K562 (cell line): ENCODE measurements at regions not wholly inside any gene's neighbourhood (a gene's known extent, or its start where the extent isn't known, plus 50 kb on each side); places are given as distances from the start of the nearest gene placed in this dataset.

Experiments
- ATAC-seq: fragments of 200-7000 bp; cut with Tn5 transposase; 3 replicates; pipeline ENCODE4 v1.9.1; 2020; ENCODE audit warnings: moderate library complexity
- BruUV-seq: library from RNA; stranded (reverse); fragments of 400-500 nt; replicated peaks from 2 replicates; lab custom pipeline; 2021; lab: Mats Ljungman, UMichigan
- CTCF ChIA-PET: fragments of 300-600 bp; formaldehyde crosslinking; extraction: SDS; loops from one replicate; lab custom pipeline; 2021; ENCODE audit warnings: low intra/inter-chr PET ratio; lab: Yijun Ruan, JAX
- POLR2A ChIA-PET: fragments of 300-600, 350-650 bp; sonication (Branson Sonifier 250); formaldehyde crosslinking; extraction: SDS; loops from one replicate; lab custom pipeline; 2021; ENCODE audit warnings: antibody characterized with exemption, inconsistent platforms; lab: Yijun Ruan, JAX
- DNase-seq, 4 experiments: peaks; one replicate each; pipeline versions ENCODE4 v3.0.0 to v3.0.0-alpha.2; 2011 to 2018; ENCODE audit warnings: low spot score in 3 of 4, mixed read lengths in 3 of 4; ENCODE audit errors: extremely low read depth in 1 of 4
- FAIRE-seq: peaks from 2 replicates; lab custom pipeline; 2011; peaks lifted over from hg19 to GRCh38; lab: Jason Lieb, UNC
- H2AFZ ChIP-seq: 2 replicates; pipeline ENCODE4 v1.6.0; 2011; ENCODE audit warnings: low read depth, low read length, control low read depth, inconsistent platforms
- H3K27ac ChIP-seq: fragments of 200-600 bp; 3 replicates; pipeline ENCODE4 v1.8.0; 2011; ENCODE audit warnings: low read depth, mild to moderate bottlenecking, control low read depth, inconsistent platforms, low read length, moderate library complexity, mixed read lengths; ENCODE audit errors: extremely low read depth
- H3K27me3 ChIP-seq, 2 experiments: fragments of 300-600 bp in 1 of 2; 2 replicates in 1 of 2; 3 replicates in 1 of 2; pipeline versions ENCODE4 v1.6.0 to v1.8.0; 2011; ENCODE audit warnings: inconsistent platforms in 2 of 2, low read length in 2 of 2, mild to moderate bottlenecking in 1 of 2, mixed read lengths in 1 of 2, moderate library complexity in 1 of 2; ENCODE audit not compliant: control insufficient read depth in 2 of 2, insufficient read depth in 2 of 2
- H3K36me3 ChIP-seq: fragments of 300-600 bp; 3 replicates; pipeline ENCODE4 v1.8.0; 2011; ENCODE audit warnings: mild to moderate bottlenecking, low read length, inconsistent platforms; ENCODE audit not compliant: control insufficient read depth, insufficient read depth
- H3K4me1 ChIP-seq, 2 experiments: fragments of 200-600 bp in 1 of 2; replicated peaks in 1 of 2; 2 replicates in 1 of 2; 3 replicates in 1 of 2; pipeline versions ENCODE4 v1.5.1 to v1.8.0; 2011; ENCODE audit warnings: inconsistent platforms in 2 of 2, low read length in 2 of 2, mild to moderate bottlenecking in 1 of 2, mixed read lengths in 1 of 2, moderate library complexity in 1 of 2; ENCODE audit not compliant: control insufficient read depth in 2 of 2, insufficient read depth in 2 of 2
- H3K4me2 ChIP-seq: 2 replicates; pipeline ENCODE4 v1.6.1; 2011; ENCODE audit warnings: low read length, control low read depth, inconsistent platforms, mixed read lengths; ENCODE audit not compliant: insufficient read depth
- H3K4me3 ChIP-seq: fragments of 200-600 bp; sonication (generic), shearing (Covaris generic); 2 replicates; pipeline ENCODE4 v1.5.1; 2016; ENCODE audit warnings: control low read depth, inconsistent platforms
- H3K79me2 ChIP-seq: fragments of 200-600 bp; 3 replicates; pipeline ENCODE4 v1.8.0; 2011; ENCODE audit warnings: low read length, inconsistent platforms; ENCODE audit not compliant: control insufficient read depth, insufficient read depth
- H3K9ac ChIP-seq, 2 experiments: 2 replicates each; pipeline versions ENCODE4 v1.6.0 to v1.6.1; 2011; ENCODE audit warnings: low read depth in 2 of 2, low read length in 2 of 2, control low read depth in 1 of 2, inconsistent platforms in 1 of 2, mild to moderate bottlenecking in 1 of 2, mixed read lengths in 1 of 2; ENCODE audit not compliant: insufficient read depth in 1 of 2
- H3K9me1 ChIP-seq: one replicate; pipeline ENCODE4 v1.6.0; 2011; ENCODE audit warnings: inconsistent platforms, mild to moderate bottlenecking, low read length, moderate library complexity; ENCODE audit not compliant: control insufficient read depth, insufficient read depth
- H3K9me3 ChIP-seq: replicated peaks from 2 replicates; pipeline ENCODE4 v1.5.1; 2011; ENCODE audit warnings: low read depth, low read length, inconsistent platforms; ENCODE audit not compliant: control insufficient read depth, insufficient read depth
- H4K20me1 ChIP-seq: replicated peaks from 2 replicates; pipeline ENCODE4 v1.6.1; 2011; ENCODE audit warnings: low read length, inconsistent platforms, mixed read lengths; ENCODE audit not compliant: control insufficient read depth, insufficient read depth
- MECOM ChIP-seq: fragments of 250-450 bp; sonication (Bioruptor Pico); IDR thresholded peaks from 2 replicates; pipeline ENCODE4 v1.8.0; 2022; ENCODE audit warnings: inconsistent platforms
- MEF2D ChIP-seq: conservative IDR thresholded peaks from 2 replicates; pipeline ENCODE4 v1.6.1; 2016; ENCODE audit warnings: low read depth, missing genetic modification characterization, missing compliant biosample characterization
- NEUROD1 ChIP-seq: fragments of 150-350 bp; IDR thresholded peaks from 2 replicates; pipeline ENCODE4 v1.6.1; 2014; ENCODE audit warnings: borderline replicate concordance, low read length, low read depth; ENCODE audit not compliant: partially characterized antibody
- PRPF4 ChIP-seq: fragments of 200-400 bp; formaldehyde crosslinking; IDR thresholded peaks from one replicate; pipeline ENCODE4 v1.6.1; 2017; ENCODE audit warnings: low read length, low read depth, mild to moderate bottlenecking; ENCODE audit not compliant: insufficient read depth, poor library complexity, severe bottlenecking
- RUNX1 ChIP-seq: sonication (generic); IDR thresholded peaks from 2 replicates; pipeline ENCODE4 v1.6.1; 2016; ENCODE audit warnings: antibody characterized with exemption, low read depth
- ZEB2 ChIP-seq: fragments of 450-650 bp; IDR thresholded peaks from 2 replicates; pipeline ENCODE4 v1.6.1; 2016
- ZNF589 ChIP-seq: fragments of 200-800 bp; sonication (Bioruptor generic); IDR thresholded peaks from 2 replicates; pipeline ENCODE4 v1.6.1; 2016; ENCODE audit warnings: low read depth, missing genetic modification characterization, missing compliant biosample characterization
- WGBS: fragments of 100-300 bp; shearing (Covaris generic); methylation state at CpG from one replicate; pipeline ENCODE4 v1.1.6; 2016; ENCODE audit warnings: low coverage, mixed read lengths; ENCODE audit not compliant: insufficient coverage; ENCODE audit errors: missing lambda C conversion rate; 5-methylcytosine and 5-hydroxymethylcytosine counted together
- in situ Hi-C: fragments of 300-500 bp; cut with MboI; formaldehyde crosslinking; loops from 4 replicates; pipeline ENCODE4 v1.15.0; 2018; ENCODE audit warnings: inconsistent platforms, mixed read lengths
- intact Hi-C: fragments of 100-400 bp; cut with micrococcal nuclease; formaldehyde crosslinking; loops from 2 replicates; pipeline ENCODE4 v1.14.2; 2022
- TF ChIP-seq, protein P1 (sequence below): fragments of 250-450 bp; sonication (Bioruptor Pico); IDR thresholded peaks from 2 replicates; pipeline ENCODE4 v1.5.0; 2021; ENCODE audit warnings: mild to moderate bottlenecking, borderline replicate concordance
- TF ChIP-seq, protein P2 (sequence below), 2 experiments: IDR thresholded peaks; 2 replicates each; pipeline ENCODE4 v1.6.1; 2012; ENCODE audit warnings: improper control_type of control experiment in 2 of 2, low read depth in 2 of 2, low read length in 2 of 2, borderline replicate concordance in 1 of 2
- TF ChIP-seq, protein P3 (sequence below): sonication (generic); formaldehyde crosslinking; IDR thresholded peaks from 2 replicates; pipeline ENCODE4 v1.5.0; 2020; ENCODE audit warnings: missing genetic modification reagents

DNA sequence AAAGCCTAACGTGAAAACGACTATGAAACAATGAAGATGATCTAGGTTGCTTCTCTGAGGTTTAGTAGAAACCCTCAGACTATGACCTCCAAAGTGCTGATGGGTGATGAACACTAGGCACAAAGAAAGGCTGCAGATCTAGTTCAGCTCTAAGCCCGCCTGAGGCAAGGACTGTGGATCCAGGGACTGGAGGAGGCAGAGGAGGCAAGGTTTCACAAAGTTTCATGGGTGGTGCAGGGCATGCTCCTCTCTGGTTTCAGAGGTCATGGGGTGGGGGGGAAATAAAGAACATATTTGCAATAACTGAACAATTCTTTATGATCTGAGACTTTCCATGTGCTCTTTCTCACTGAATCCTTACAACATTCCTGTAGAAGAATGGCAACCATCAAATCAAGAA is 679.2 kb downstream of the NTRK3 start:
- Histone ChIP-seq H2AFZ (no peak overlapping the region), H4K20me1 (no peaks in the 10 kb centered on the region; the same call in 1 of the 2 replicates), H3K9me3 (no peaks in the 10 kb centered on the region), H3K9ac (no peak overlapping the region)
- no TSS peak for BruUV-seq
- WGBS = 34% methylated on average over 3 of the region's 3 CpGs
- FAIRE-seq = no peak
- in situ Hi-C loops = no loop called here
- TF ChIP-seq ZNF589 (CRISPR knock-in tag) (no peak), RUNX1 (no peak), PRPF4 (no peak), MEF2D (no peak), NEUROD1 (no peak), MECOM (CRISPR knock-in tag) (no peak), ZEB2 (no peak)
- TF ChIP-seq, protein P1, sequence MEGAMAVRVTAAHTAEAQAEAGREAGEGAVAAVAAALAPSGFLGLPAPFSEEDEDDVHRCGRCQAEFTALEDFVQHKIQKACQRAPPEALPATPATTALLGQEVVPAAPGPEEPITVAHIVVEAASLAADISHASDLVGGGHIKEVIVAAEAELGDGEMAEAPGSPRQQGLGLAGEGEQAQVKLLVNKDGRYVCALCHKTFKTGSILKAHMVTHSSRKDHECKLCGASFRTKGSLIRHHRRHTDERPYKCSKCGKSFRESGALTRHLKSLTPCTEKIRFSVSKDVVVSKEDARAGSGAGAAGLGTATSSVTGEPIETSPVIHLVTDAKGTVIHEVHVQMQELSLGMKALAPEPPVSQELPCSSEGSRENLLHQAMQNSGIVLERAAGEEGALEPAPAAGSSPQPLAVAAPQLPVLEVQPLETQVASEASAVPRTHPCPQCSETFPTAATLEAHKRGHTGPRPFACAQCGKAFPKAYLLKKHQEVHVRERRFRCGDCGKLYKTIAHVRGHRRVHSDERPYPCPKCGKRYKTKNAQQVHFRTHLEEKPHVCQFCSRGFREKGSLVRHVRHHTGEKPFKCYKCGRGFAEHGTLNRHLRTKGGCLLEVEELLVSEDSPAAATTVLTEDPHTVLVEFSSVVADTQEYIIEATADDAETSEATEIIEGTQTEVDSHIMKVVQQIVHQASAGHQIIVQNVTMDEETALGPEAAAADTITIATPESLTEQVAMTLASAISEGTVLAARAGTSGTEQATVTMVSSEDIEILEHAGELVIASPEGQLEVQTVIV (CRISPR knock-in tag) = no peak
- TF ChIP-seq, protein P2, sequence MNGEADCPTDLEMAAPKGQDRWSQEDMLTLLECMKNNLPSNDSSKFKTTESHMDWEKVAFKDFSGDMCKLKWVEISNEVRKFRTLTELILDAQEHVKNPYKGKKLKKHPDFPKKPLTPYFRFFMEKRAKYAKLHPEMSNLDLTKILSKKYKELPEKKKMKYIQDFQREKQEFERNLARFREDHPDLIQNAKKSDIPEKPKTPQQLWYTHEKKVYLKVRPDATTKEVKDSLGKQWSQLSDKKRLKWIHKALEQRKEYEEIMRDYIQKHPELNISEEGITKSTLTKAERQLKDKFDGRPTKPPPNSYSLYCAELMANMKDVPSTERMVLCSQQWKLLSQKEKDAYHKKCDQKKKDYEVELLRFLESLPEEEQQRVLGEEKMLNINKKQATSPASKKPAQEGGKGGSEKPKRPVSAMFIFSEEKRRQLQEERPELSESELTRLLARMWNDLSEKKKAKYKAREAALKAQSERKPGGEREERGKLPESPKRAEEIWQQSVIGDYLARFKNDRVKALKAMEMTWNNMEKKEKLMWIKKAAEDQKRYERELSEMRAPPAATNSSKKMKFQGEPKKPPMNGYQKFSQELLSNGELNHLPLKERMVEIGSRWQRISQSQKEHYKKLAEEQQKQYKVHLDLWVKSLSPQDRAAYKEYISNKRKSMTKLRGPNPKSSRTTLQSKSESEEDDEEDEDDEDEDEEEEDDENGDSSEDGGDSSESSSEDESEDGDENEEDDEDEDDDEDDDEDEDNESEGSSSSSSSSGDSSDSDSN (IDR thresholded peaks at IDR 0.05; ENCODE audit: borderline replicate concordance in 1 of 2, low read depth in 2 of 2, low read length in 2 of 2) = no peak
- TF ChIP-seq, protein P3, sequence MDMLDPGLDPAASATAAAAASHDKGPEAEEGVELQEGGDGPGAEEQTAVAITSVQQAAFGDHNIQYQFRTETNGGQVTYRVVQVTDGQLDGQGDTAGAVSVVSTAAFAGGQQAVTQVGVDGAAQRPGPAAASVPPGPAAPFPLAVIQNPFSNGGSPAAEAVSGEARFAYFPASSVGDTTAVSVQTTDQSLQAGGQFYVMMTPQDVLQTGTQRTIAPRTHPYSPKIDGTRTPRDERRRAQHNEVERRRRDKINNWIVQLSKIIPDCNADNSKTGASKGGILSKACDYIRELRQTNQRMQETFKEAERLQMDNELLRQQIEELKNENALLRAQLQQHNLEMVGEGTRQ (CRISPR knock-in tag) = no peak
- TF ChIP-seq, all 486 proteins: peak for 0
- Histone ChIP-seq H3K36me3 (peaks cover 4% of the 10 kb centered on the region; the same call in 2 of the 3 replicates), H3K4me1 (no peaks in the 10 kb centered on the region; a peak in 1 of 5 replicates), H3K4me2 (no peak overlapping the region), H3K27me3 (no peaks in the 10 kb centered on the region), H3K9me1 (no peaks in the 10 kb centered on the region), H3K79me2 (peaks cover 12% of the 10 kb centered on the region; the same call in 2 of the 3 replicates), H3K27ac (no peak overlapping the region), H3K4me3 (no peak overlapping the region)
- ATAC-seq = no peak
- CTCF ChIA-PET = no interaction called here
- DNase-seq = no peak
- intact Hi-C loops = no loop called here
- POLR2A ChIA-PET = no interaction called here
